Activated CD8-positive, alpha-beta T cell treated with anti-CD3 and anti-CD28 coated beads, Interleukin-2, amount 10 ng/mL, durations not matched to agents 7 days and 5 days (primary cell): ENCODE measurements at regions not wholly inside any gene's neighbourhood (a gene's known extent, or its start where the extent isn't known, plus 50 kb on each side); places are given as distances from the start of the nearest gene placed in this dataset.
A peak's percentile ranks its signal among the peaks of the same experiment; 100 is the strongest.
"Not testable (repeated sequence)": the region's sequence is repeated elsewhere in the genome, so short reads cannot be mapped to it uniquely, and the experiment has no call there.

Experiments
- ATAC-seq: fragments of 150-1000 bp; cut with Tn5 transposase; one replicate; pipeline ENCODE4 v1.10.0; 2021; ENCODE audit warnings: moderate library complexity
- CTCF ChIA-PET: fragments of 350-600 bp; sonication (Branson Sonifier 250); formaldehyde crosslinking; loops from one replicate; lab custom pipeline; 2021; ENCODE audit warnings: antibody characterized with exemption; lab: Charles Lee
- POLR2A ChIA-PET: fragments of 350-600 bp; sonication (Branson Sonifier 250); formaldehyde crosslinking; loops from one replicate; lab custom pipeline; 2021; ENCODE audit warnings: antibody characterized with exemption; lab: Charles Lee
- DNase-seq: peaks from one replicate; pipeline ENCODE4 v3.0.0-alpha.2; 2020
- H3K27ac Mint-ChIP-seq: one replicate; pipeline ENCODE4 v1.8.0; 2021; ENCODE audit warnings: mild to moderate bottlenecking, mixed read lengths
- H3K27me3 Mint-ChIP-seq: one replicate; pipeline ENCODE4 v1.8.0; 2021; ENCODE audit warnings: low read depth, mixed read lengths
- H3K36me3 Mint-ChIP-seq: one replicate; pipeline ENCODE4 v1.8.0; 2021; ENCODE audit warnings: low read depth, mixed read lengths
- H3K4me1 Mint-ChIP-seq: one replicate; pipeline ENCODE4 v1.8.0; 2021; ENCODE audit warnings: low read depth, mixed read lengths
- H3K4me3 Mint-ChIP-seq: one replicate; pipeline ENCODE4 v1.8.0; 2021; ENCODE audit warnings: mild to moderate bottlenecking, mixed read lengths
- H3K9me3 Mint-ChIP-seq: one replicate; pipeline ENCODE4 v1.8.0; 2022; ENCODE audit warnings: mixed read lengths; ENCODE audit not compliant: insufficient read depth

DNA sequence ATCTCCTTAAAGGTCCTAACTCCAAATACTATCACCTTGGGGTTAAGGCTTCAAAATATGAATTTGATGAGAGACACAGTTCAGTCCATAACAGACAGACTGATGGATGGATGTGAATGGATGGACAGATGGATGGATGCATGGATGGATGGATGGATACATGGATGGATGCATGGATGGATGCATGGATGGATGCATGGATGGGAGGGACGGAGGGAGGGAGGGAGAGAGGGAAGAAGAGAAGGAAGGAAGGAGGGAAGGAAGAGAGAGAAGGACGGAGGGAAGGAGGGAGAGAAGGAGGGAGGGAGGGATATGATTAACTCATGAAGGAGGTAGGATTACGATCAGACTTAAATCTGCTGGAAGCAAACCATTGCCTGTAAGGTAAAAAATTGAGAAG lies 192.4 kb downstream of the LRRN1 start:
- Mint-ChIP-seq H3K36me3 (no peaks in the 10 kb centered on the region), H3K9me3 (no peaks in the 10 kb centered on the region), H3K4me3 (no peak overlapping the region), H3K27ac (no peak overlapping the region), H3K27me3 (no peaks in the 10 kb centered on the region), H3K4me1 (no peaks in the 10 kb centered on the region)
- DNase-seq (no peak), ATAC-seq (no peak)
- CTCF ChIA-PET = no interaction called here
- POLR2A ChIA-PET = no interaction called here

DNA sequence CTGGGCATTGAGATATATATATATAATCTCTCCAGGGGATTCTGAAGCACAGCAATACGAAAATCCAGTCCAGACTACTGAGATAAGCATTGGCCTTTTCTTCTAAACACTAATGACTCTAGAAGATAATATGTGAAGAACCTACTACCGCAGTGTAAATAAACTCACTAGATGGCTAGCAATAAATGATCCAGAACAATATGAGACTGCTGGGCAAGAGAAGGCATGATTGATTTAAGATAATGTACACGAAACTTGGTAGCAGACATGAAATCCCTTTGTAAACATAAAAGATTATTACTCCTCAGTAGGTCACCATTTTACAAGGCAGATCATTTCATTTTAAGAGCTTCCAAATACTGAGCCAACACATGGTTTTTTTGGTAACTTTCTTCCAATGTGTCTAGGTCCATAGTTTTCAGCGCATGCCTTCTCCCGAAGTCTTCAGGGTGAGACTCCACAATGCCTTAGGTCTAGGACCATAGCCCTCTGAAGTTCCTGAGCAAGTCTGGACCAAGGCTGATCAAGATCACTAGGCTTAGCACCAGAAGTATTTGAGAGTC lies 193.2 kb downstream of the LRRN1 start:
- no peaks in the 10 kb centered on the region for H3K27me3 Mint-ChIP-seq
- POLR2A ChIA-PET = no interaction called here
- H3K9me3 Mint-ChIP-seq = no peaks in the 10 kb centered on the region
- DNase-seq (no peak), ATAC-seq (no peak)
- no peak overlapping the region for H3K27ac Mint-ChIP-seq
- H3K4me1 Mint-ChIP-seq = no peaks in the 10 kb centered on the region
- no peaks in the 10 kb centered on the region for H3K36me3 Mint-ChIP-seq
- CTCF ChIA-PET = no interaction called here
- H3K4me3 Mint-ChIP-seq = no peak overlapping the region

DNA sequence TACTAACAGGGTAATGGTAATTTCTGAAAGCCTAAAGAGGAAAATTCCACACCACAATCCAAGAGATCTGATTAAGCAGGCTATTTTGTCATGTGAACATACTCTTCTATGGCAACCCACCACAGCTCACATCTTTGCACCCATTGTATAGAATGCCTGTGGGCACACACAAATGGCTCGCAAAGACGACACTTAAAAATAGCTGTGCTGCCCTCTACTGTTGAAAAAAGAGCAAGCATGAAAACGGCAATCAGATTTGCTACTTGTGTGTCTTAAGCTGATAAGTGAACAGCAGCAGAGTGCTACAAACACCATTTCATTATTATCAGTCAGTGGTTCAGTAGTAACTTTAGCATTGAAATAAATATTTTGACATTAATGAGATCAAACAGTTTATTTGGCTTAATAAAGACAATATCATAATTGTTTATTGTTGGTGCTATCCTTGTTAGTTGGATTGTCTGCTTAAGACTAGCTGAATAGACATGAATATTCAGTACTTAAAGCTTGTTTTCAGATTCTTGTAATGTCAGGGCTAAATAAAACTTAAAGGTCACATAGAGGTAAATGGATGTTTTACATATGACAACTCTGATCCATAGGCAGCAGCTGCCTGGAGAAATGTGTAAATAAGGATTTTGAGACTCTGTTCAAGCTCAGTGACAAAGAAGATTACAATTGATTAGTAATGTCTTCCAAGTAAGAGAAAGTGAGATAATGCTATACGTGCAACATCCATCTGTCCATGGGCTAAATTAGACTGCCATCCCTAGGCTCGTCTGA lies 199.1 kb downstream of the LRRN1 start:
- POLR2A ChIA-PET = interaction anchor here (0.9 kb wide), 1 partner anchor 797 kb away, joined by 3 read pairs; no protein-coding TSS in a partner anchor
- no peak overlapping the region for H3K4me3 Mint-ChIP-seq
- H3K36me3 Mint-ChIP-seq = no peaks in the 10 kb centered on the region
- H3K9me3 Mint-ChIP-seq = no peaks in the 10 kb centered on the region
- no peaks in the 10 kb centered on the region for H3K27me3 Mint-ChIP-seq
- ATAC-seq = no peak
- CTCF ChIA-PET = interaction anchor here (0.6 to 4.2 kb wide), 28 partner anchors 8 to 826 kb away, joined by 3 to 81 read pairs (median 4); partner anchors contain the start of gene CRBN
- no peak overlapping the region for H3K27ac Mint-ChIP-seq
- DNase-seq = peak; percentile 47
- H3K4me1 Mint-ChIP-seq = no peaks in the 10 kb centered on the region

DNA sequence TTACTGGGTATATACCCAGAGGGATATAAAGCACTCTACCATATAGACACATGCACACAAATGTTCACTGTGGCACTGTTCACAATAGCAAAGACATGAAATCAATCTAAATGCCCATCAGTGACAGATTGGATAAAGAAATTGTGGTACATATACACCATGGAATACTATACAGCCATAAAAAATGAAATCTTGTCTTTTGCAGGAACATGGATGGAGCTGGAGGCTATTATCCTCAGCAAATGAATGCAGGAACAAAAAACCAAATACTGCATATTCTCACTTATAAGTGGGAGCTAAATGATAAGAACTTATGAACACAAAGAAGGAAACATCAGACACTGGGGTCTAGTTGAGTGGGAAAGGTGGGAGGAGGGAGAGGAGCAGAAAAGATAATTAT lies 200.1 kb downstream of the LRRN1 start:
- CTCF ChIA-PET = interaction anchor here (0.7 to 4.2 kb wide), 3 partner anchors 8 to 799 kb away, joined by 3 to 81 read pairs (median 8); no protein-coding TSS in a partner anchor
- H3K9me3 Mint-ChIP-seq, POLR2A ChIA-PET, H3K27ac Mint-ChIP-seq, H3K4me3 Mint-ChIP-seq, H3K36me3 Mint-ChIP-seq, H3K4me1 Mint-ChIP-seq, H3K27me3 Mint-ChIP-seq, DNase-seq, ATAC-seq: not testable (repeated sequence)

DNA sequence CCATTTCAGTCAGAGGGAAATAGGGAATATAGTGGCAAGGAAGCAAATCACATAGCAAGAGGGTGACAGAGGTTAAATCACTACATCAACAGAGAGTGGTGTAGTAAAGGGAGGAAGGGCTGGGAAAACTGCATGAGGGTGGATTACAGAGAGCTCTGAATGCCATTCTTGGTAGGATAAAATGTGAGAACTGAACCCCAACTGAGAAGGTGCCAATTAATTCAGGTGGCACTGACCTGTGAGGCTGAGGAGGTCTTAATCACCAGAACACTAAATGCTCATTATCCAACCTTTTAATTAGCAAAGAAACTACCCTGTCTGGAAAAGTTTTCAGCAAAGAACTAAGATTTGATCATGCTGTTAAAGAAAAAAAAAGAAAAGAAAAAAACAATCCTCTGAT lies 202.7 kb downstream of the LRRN1 start:
- no peaks in the 10 kb centered on the region for H3K4me1 Mint-ChIP-seq
- no peaks in the 10 kb centered on the region for H3K36me3 Mint-ChIP-seq
- H3K4me3 Mint-ChIP-seq = no peak overlapping the region
- ChIA-PET CTCF (no interaction called here), POLR2A (no interaction called here)
- no peaks in the 10 kb centered on the region for H3K9me3 Mint-ChIP-seq
- H3K27ac Mint-ChIP-seq = no peak overlapping the region
- DNase-seq = no peak
- no peak for ATAC-seq
- H3K27me3 Mint-ChIP-seq = no peaks in the 10 kb centered on the region

DNA sequence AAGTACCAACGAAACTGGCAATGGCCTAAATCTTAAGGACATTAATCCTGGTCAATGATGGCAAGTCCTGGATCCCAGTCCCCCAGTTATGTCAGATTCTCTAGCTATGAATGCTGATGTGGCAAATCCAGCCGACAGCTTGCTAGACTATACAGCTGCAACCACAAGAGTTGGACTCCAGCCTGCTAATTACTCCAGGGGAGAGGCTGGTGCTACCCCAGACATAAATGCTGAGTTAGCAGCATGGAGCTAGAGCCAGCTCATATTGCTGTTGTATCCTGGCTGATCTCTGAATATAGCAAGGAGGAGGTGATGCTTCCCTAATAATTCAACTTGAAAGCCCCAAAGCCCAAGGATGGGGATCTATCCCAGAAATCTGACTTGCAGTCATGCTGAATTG lies 207.1 kb downstream of the LRRN1 start:
- CTCF ChIA-PET = no interaction called here
- no peak for DNase-seq
- no peak for ATAC-seq
- POLR2A ChIA-PET = no interaction called here
- H3K9me3 Mint-ChIP-seq = no peaks in the 10 kb centered on the region
- H3K27me3 Mint-ChIP-seq = no peaks in the 10 kb centered on the region
- no peaks in the 10 kb centered on the region for H3K36me3 Mint-ChIP-seq
- H3K4me1 Mint-ChIP-seq = no peaks in the 10 kb centered on the region
- no peak overlapping the region for H3K27ac Mint-ChIP-seq
- no peak overlapping the region for H3K4me3 Mint-ChIP-seq

DNA sequence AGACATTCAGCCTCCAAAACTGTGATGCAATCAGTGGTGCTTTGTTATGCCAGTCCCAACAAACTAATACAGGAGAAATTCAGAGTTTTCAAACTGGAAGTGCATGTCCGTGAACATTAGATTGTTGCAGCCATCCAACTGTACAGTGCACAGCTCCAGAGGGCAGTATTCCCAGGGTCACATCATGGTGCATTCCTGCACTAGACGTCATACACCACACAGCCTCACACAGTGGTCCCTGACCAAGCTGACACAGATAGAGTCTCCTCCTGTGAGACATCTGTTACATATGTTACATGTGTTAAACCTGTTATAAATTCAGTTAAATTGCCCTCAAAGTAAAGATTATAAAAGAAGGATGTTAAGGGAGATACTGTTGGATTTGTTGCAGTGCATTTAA lies 209.0 kb downstream of the LRRN1 start:
- no peaks in the 10 kb centered on the region for H3K4me1 Mint-ChIP-seq
- H3K4me3 Mint-ChIP-seq = no peak overlapping the region
- ChIA-PET CTCF (interaction anchor here (1.2 kb wide), 1 partner anchor 10 kb away, joined by 8 read pairs; no protein-coding TSS in a partner anchor), POLR2A (no interaction called here)
- no peak for DNase-seq
- no peak overlapping the region for H3K27ac Mint-ChIP-seq
- H3K27me3 Mint-ChIP-seq = no peaks in the 10 kb centered on the region
- no peaks in the 10 kb centered on the region for H3K9me3 Mint-ChIP-seq
- no peak for ATAC-seq
- H3K36me3 Mint-ChIP-seq = no peaks in the 10 kb centered on the region

DNA sequence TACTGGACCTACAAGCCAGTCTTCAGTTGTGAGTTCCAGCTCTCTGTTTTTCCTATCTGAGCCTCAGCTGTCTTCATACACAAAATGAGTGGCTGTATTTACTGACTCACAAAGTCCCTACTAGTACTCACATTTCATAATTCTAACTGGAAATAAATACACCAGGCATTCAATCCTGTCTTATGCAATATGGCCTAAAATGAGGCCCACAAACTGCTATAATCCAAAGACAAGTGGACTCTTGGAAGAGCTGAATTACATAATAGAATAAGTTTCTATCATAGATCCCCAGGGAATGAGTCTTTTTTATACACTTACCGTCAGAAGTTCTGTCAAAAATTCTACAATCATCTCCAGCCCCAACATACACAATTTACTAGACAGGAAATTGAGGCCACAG lies 211.9 kb downstream of the LRRN1 start:
- Mint-ChIP-seq H3K36me3 (no peaks in the 10 kb centered on the region), H3K4me1 (peaks cover 6% of the 10 kb centered on the region), H3K27ac (no peak overlapping the region), H3K27me3 (no peaks in the 10 kb centered on the region), H3K9me3 (no peaks in the 10 kb centered on the region), H3K4me3 (no peak overlapping the region)
- ChIA-PET CTCF (interaction anchor here (1.1 kb wide), 1 partner anchor 13 kb away, joined by 4 read pairs; no protein-coding TSS in a partner anchor), POLR2A (no interaction called here)
- DNase-seq = no peak
- no peak for ATAC-seq

DNA sequence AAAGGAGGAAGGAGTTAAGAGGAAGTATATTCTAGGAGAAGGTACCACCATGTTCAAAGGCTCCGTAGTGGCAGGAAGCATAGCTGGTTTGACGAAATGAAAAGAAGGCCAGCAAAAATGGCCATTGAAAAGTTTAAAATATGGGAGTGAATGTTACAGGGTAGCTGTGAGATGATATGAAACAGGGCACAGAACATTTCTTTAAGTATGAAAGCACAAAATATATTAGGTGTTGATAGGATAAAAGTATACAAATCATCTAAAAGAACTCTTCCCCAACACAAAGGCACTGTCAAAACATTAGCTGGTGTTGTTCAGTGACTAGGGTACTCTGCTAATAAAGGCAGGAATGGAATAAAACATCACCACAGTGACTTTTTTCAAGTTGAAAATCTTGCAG lies 216.2 kb downstream of the LRRN1 start:
- POLR2A ChIA-PET = no interaction called here
- H3K4me3 Mint-ChIP-seq = no peak overlapping the region
- DNase-seq = no peak
- H3K36me3 Mint-ChIP-seq = no peaks in the 10 kb centered on the region
- H3K4me1 Mint-ChIP-seq = peaks cover 6% of the 10 kb centered on the region
- ATAC-seq = no peak
- H3K9me3 Mint-ChIP-seq = no peaks in the 10 kb centered on the region
- no peaks in the 10 kb centered on the region for H3K27me3 Mint-ChIP-seq
- H3K27ac Mint-ChIP-seq = no peak overlapping the region
- CTCF ChIA-PET = interaction anchor here (0.9 kb wide), 1 partner anchor 8 kb away, joined by 3 read pairs; no protein-coding TSS in a partner anchor

DNA sequence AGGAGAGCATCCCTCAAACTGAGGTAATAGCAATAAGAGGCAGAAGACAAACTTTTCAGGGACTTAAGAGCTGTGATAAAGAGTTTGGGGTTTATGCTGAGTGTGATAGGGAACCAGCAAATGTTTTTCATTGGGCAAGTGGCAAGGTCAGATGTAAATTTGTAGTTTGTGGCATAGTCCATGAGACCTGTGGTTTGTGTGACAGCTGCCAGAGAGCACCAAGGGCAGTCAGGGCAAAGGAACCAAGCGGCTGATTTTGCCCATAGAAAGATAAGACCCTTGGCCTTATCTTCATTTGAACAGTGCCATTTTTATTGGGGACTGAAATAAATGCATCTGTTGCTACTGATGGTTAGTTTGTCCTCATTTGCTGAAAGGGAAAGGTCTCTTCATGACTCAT lies 220.3 kb downstream of the LRRN1 start:
- Mint-ChIP-seq H3K4me1 (peaks cover 6% of the 10 kb centered on the region), H3K27me3 (no peaks in the 10 kb centered on the region), H3K36me3 (no peaks in the 10 kb centered on the region), H3K27ac (no peak overlapping the region), H3K4me3 (no peak overlapping the region), H3K9me3 (no peaks in the 10 kb centered on the region)
- no peak for DNase-seq
- ChIA-PET POLR2A (no interaction called here), CTCF (interaction anchor here (1.2 kb wide), 1 partner anchor 21 kb away, joined by 5 read pairs; no protein-coding TSS in a partner anchor)
- ATAC-seq = no peak

DNA sequence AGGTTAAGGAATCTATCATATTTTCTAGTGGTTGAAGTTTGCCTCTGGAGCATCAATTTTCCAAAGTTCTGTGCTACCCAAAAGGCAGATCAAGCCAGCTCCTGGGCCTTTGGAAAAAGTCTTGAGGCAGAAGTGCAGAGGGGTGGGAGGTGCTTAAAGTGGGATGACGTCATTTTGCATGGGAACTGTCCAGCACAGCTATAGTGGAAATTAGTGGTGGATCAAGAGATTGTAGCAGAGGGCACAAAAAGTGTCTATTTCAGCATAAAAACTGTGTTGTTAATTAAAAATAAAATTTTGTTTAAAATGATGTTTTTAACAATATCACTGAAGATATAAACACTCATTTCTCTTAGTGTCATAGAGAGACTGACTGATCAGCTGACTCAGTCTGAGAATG lies 221.9 kb downstream of the LRRN1 start:
- Mint-ChIP-seq H3K36me3 (no peaks in the 10 kb centered on the region), H3K27ac (no peak overlapping the region), H3K27me3 (no peaks in the 10 kb centered on the region), H3K4me3 (no peak overlapping the region), H3K9me3 (no peaks in the 10 kb centered on the region), H3K4me1 (no peaks in the 10 kb centered on the region)
- CTCF ChIA-PET = interaction anchor here (0.8 kb wide), 1 partner anchor 12 kb away, joined by 3 read pairs; no protein-coding TSS in a partner anchor
- ATAC-seq = no peak
- DNase-seq = no peak
- POLR2A ChIA-PET = no interaction called here

DNA sequence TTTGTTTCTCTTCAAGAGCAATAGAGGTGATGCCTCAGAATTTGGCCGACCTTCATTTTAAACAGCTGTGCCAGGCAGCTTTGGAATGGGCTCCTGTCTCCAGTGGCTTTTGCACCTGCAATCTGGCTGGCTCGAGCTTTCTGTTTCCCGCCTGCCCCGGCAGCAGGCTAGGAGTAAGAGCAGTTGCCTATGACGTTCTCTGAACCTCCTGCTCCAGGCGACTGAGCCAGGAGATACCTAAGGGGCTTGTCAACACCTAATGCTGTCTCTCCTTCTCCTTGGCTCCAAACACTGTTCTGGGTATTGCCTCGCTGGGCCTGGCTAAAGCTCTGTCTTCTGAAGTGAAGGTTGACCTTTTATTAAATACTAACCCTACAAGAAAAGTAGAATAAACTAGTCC lies 229.9 kb downstream of the LRRN1 start:
- no peak for DNase-seq
- POLR2A ChIA-PET = no interaction called here
- Mint-ChIP-seq H3K27ac (no peak overlapping the region), H3K27me3 (no peaks in the 10 kb centered on the region), H3K9me3 (no peaks in the 10 kb centered on the region), H3K4me3 (no peak overlapping the region), H3K4me1 (no peaks in the 10 kb centered on the region), H3K36me3 (no peaks in the 10 kb centered on the region)
- CTCF ChIA-PET = no interaction called here
- ATAC-seq = no peak
